HG03060 (cell line): ENCODE measurements at regions not wholly inside any gene's neighbourhood (a gene's known extent, or its start where the extent isn't known, plus 50 kb on each side); places are given as distances from the start of the nearest gene placed in this dataset.

Experiments used
- ATAC-seq: cut with Tn5 transposase; IDR thresholded peaks from one replicate; pipeline ENCODE4 v1.9.1; 2021; ENCODE audit warnings: low read depth, moderate number of reproducible peaks; ENCODE audit not compliant: unreplicated experiment

DNA sequence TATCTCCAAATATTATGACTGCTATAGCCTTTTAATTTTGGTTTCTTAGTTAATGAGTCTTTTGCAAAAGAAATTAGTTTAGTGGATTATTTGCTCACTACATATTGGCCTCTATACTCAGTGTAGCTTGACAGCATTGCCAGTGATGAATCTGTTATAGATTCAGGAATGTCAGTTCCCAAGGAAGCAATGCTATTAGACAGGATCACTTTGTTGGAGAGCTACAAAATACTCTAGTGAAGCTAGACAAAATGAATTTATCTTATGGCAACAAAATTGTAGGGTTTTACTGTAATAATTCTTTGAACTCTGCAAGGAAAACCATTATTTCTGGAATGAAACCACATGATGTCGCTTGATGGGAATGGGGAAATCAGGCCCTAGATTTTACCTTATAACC lies 543.3 kb downstream of the SQOR start:
- no peak for ATAC-seq

DNA sequence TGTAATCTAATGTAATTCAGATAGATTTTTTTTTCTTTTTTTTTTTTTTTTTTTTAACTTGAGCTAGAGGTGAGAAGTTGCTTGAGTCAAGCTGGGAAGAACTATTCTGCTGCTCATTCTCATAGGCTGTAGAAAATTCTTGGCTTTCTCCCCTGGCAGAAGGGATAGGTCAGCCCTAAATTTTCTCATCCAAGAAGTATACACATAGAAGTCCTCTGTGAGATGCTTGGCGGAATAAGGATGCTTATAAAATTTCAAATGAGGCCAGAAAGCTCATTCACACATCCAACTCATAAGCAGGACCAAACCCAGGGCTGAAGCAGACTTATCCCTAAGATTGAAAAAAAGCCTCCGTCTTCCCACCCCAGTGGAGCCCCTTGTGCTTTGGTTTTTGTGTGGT lies 572.5 kb downstream of the SQOR start:
- no peak for ATAC-seq

DNA sequence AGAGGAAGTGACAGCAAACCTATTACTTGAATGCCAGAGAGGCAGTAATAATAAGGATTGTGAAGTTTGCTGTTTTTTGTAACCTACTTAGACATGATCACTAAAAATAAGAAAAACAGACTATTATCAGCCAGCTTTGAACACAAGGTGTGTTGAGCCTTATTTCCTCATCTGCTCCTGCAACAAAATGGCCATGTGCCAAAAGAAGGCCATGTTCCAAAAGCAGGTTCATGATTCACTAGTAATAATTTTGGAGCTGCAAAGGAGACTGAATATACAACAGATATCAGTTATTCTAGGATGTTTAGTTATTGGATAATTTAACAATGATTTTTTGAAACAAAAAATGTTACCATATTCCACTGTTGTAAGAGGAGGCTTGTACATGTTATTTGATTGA lies 578.7 kb downstream of the SQOR start:
- no peak for ATAC-seq

- no peak for ATAC-seq
Observed at GRCh38 chr15:46222826-46223225, 588.0 kb downstream of the SQOR start.

DNA sequence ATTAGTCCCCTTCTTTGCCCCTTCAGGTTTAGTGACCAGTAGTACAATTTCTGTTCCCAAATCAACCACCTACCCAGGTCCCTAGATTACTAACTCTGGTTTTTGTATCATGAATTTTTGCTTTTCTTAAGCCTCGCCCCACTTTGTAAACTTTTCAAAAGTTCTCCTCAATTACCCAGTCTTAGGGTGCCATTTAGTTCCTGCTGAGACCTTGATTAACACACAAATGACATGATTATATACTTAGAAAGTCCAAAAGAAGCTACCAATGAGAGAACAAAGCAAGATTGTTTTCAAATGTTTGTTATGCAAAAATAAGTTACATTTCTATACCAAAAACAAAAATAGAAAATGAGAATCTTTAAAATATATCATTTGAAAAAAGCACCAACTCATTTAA lies 594.4 kb downstream of the SQOR start:
- no peak for ATAC-seq

GRCh38 chr15:46231786-46232185 lies 597.0 kb downstream of the SQOR start:
- no peak for ATAC-seq

DNA sequence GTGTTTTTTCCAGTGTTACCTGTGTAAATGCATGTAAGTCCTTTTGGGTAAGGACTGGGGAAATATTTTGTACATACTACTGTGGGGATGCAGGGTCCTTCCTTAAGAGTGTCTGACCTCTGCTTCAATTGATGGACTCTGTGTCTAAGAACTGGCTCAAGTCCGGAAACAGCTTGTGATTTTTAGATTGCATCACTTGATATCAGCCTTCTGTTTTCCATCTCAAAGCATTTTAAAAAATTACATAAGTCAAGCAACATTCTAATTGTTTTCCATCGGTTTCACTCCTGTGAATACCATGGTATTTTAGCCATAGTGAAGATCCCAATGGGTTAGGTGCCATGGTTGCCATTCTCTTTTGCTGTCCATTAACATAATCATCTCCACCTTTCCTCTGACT lies 597.6 kb downstream of the SQOR start:
- ATAC-seq: no peak

- ATAC-seq: no peak
Observed at GRCh38 chr15:46242935-46243334, 608.1 kb downstream of the SQOR start.

DNA sequence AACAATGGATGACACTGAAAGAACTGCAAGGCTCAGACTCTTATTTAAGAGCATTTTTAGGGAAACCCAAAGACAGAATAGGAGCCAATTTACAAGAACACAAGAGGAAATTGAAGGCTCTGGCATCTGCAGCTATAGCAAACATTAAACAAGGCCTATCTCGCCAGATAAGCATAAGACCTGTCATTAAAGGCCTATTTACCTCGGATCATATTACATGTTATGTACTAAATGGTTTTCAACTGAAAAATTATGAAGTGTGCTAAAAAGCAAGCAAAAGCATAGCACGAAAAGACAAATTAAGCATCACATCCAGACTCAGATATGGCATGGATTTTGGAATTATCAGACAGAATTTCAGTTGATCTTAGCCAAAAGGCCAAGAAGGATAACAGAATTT lies 617.1 kb downstream of the SQOR start:
- no peak for ATAC-seq

DNA sequence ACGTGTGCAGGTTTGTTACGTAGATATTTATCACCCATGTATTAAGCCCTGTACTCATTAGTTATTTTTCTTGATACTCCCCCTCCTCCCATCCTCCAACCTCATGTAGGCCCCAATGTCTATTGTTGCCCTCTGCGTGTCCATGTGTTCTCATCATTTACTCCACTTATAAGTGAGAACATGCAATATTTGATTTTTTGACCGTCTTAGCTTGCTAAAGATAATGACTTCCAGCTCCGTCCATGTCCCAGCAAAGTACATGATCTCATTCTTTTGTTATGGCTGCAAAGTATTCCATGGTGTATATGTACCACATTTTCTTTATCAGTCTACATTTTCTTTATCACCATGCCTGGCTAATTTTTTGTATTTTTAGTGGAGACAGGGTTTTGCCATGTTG lies 623.2 kb downstream of the SQOR start:
- ATAC-seq: no peak

DNA sequence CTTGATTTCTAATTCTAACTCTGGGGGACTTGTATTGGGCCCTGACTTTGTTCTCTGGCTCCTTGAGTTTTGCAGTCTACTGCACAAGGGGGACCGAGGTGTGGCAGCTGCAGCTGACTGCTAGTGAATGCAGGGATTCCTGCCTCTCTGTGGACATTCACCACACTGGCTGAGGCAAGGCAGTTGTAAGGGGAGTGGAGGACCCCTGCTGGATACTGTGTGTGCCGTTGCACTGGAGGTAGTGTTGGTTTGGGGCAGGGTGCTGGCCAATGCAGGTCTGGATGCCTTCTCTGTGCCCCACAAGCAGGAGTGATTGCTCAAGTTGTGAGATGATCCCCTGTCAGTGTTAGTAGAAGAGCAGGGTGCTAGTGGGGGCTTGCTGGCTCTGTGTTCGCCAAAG lies 626.1 kb downstream of the SQOR start:
- ATAC-seq: no peak

DNA sequence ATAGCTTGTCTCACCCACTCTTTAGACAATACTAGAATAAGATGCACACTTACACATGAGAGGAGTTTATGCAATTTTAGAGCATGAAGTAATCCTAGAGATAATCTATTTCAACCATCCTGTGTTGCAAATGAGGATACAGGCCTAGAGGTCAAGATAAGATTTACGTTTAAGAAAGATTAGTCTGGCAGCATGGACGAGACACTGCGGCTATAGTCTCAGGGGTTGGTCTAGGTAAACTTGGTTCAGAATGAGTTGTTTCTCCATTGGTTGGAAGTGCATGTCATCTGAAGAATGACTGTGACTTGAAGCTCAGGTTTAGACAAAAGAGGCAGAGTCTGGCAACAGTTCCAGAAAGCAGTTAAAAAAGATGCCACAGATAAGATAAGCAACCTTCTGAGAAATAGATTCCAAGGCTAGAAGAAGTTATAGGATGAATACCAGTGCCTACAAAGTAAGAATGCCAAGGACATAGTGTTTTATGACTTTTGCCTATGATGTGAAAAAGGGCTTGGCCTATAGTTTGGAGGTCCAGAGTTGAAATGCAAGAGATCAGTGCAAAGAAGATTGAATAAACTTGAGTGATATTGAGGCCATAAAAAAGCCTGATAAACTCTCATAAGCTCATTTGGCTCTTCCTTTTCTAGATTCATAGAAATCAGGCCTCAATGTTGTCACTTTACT lies 631.0 kb downstream of the SQOR start:
- no peak for ATAC-seq

GRCh38 chr15:46266661-46267060 lies 631.8 kb downstream of the SQOR start:
- ATAC-seq: no peak

DNA sequence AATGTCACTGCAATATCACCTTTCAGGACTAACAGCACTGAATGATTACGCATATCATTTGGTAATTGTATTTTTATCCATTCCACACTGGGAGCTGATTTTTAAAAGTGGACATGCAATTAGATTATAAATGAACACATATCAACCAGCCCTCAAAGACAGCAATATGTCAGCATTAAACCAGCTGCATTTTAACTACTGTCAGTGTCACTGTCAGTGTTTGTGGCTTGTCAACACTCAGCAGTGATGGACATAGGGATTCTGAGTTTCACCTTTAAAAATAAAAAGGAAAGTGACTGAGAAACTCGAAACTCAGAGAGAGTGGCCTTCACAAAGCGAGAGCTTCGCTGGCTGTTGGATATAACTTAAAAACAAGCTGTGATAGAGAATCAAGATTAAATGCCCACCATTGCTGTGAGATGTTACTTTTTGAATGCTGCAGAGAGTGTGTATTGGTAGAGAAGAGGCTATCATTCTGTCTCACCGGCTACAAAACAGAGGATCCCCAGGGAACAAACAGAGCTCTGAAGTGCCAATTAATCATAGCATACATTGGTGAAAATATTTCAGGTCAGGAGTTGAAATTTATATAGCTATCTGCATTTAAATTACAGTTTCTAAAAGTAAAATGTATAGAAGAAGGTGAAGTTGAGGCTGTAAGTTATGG lies 635.8 kb downstream of the SQOR start:
- no peak for ATAC-seq

GRCh38 chr15:46275701-46276100 lies 640.9 kb downstream of the SQOR start:
- ATAC-seq: no peak

GRCh38 chr15:46277451-46277850 lies 642.6 kb downstream of the SQOR start:
- no peak for ATAC-seq

- no peak for ATAC-seq
Observed at GRCh38 chr15:46278062-46278461, 643.2 kb downstream of the SQOR start.

- ATAC-seq: no peak
Observed at GRCh38 chr15:46278486-46279090, 643.8 kb downstream of the SQOR start.

- no peak for ATAC-seq
Observed at GRCh38 chr15:46280762-46281542, 646.1 kb downstream of the SQOR start.

DNA sequence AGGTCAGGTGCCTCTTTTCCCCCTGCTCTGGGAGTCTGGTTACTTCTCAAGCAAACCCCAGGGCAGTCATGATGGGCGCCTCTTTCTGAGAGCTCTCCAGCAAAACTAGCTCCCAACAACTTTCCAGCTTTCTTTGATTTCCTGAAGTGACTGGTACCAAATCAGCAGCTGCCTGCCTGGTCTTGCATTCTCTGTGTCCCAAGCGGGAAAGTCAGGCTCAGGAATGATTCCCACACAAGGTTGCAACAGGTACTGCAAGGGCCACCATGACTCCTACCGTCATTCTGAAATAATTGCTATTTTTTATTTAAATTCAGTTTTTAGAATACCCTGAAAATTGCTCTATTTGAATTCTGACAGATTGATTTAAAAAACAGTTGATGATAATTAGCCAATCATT lies 658.7 kb downstream of the SQOR start:
- no peak for ATAC-seq

DNA sequence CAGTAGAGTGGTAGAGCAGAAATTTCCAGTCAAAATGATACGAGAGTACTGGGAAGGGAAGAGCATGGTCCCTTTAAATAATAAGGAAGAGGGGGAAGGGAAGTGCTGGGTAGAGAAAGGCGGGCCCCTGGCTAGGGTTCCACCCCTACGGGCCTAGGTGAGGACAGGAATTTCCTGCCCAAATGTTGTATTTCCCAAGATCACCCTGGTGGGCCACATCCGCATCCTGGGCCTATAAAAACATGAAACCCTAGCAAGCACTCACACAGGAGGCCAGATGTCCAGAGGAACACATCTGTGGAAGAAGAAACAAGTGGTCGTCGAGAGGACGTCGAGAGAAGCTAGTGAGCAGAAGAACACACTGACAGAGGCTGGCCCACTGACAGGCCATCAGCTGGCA lies 661.2 kb downstream of the SQOR start:
- ATAC-seq: no peak
